ENCODE measurements at regions not wholly inside any gene's neighbourhood (a gene's known extent, or its start where the extent isn't known, plus 50 kb on each side); places are given as distances from the start of the nearest gene placed in this dataset.
A peak's percentile ranks its signal among the peaks of the same experiment; 100 is the strongest.

- Histone ChIP-seq H3K9me3 (replicated peaks) (no peaks in the 10 kb centered on the region; the same call in 1 of the 2 replicates), H3K27me3 (replicated peaks) (no peaks in the 10 kb centered on the region), H3K4me3 (no peak overlapping the region), H3K27ac (no peak overlapping the region), H3K36me3 (no peaks in the 10 kb centered on the region), H3K4me1 (replicated peaks) (peaks cover 8% of the 10 kb centered on the region)
- DNase-seq (ENCODE audit: low read depth in 1 of 2, low spot score in 2 of 2), result no peak
Observed at GRCh38 chr1:101144671-101145448, 92.0 kb upstream of the S1PR1 start.

- H3K9me3 ChIP-seq (replicated peaks), result no peaks in the 10 kb centered on the region; the same call in 1 of the 2 replicates
- H3K27ac ChIP-seq, result no peak overlapping the region
Observed at GRCh38 chr1:101142244-101142643, 94.6 kb upstream of the S1PR1 start.

GRCh38 chr1:101141376-101141775 is 95.4 kb upstream of the S1PR1 start:
- H3K36me3 ChIP-seq, result no peaks in the 10 kb centered on the region
- H3K4me3 ChIP-seq, result no peak overlapping the region
- no peak overlapping the region for H3K27ac ChIP-seq
- no peaks in the 10 kb centered on the region; the same call in 1 of the 2 replicates for H3K9me3 ChIP-seq (replicated peaks)
- no peaks in the 10 kb centered on the region for H3K27me3 ChIP-seq (replicated peaks)
- peaks cover 5% of the 10 kb centered on the region; the same call in 1 of the 2 replicates for H3K4me1 ChIP-seq (replicated peaks)
- no peak for DNase-seq (ENCODE audit: low read depth in 1 of 2, low spot score in 2 of 2)

More at GRCh38 chr1:101142244-101142643, 94.6 kb upstream of the S1PR1 start:
- no peak for DNase-seq (ENCODE audit: low read depth in 1 of 2, low spot score in 2 of 2)
- Histone ChIP-seq H3K4me3 (no peak overlapping the region), H3K4me1 (replicated peaks) (peaks cover 1% of the 10 kb centered on the region; the same call in 1 of the 2 replicates), H3K27me3 (replicated peaks) (no peaks in the 10 kb centered on the region), H3K36me3 (no peaks in the 10 kb centered on the region)

GRCh38 chr1:101139821-101140718 is 96.7 kb upstream of the S1PR1 start:
- H3K27me3 ChIP-seq (replicated peaks), result no peaks in the 10 kb centered on the region
- DNase-seq (ENCODE audit: low read depth in 1 of 2, low spot score in 2 of 2), result no peak
- H3K4me1 ChIP-seq (replicated peaks), result peaks cover 5% of the 10 kb centered on the region; the same call in 1 of the 2 replicates
- no peaks in the 10 kb centered on the region; the same call in 1 of the 2 replicates for H3K9me3 ChIP-seq (replicated peaks)
- H3K4me3 ChIP-seq, result no peak overlapping the region
- no peak overlapping the region for H3K27ac ChIP-seq
- no peaks in the 10 kb centered on the region for H3K36me3 ChIP-seq

- no peak overlapping the region for H3K4me3 ChIP-seq
- H3K27me3 ChIP-seq (replicated peaks), result no peaks in the 10 kb centered on the region
- H3K4me1 ChIP-seq (replicated peaks), result peaks cover 5% of the 10 kb centered on the region; the same call in 1 of the 2 replicates
- H3K36me3 ChIP-seq, result no peaks in the 10 kb centered on the region
- H3K9me3 ChIP-seq (replicated peaks), result no peaks in the 10 kb centered on the region; the same call in 1 of the 2 replicates
- no peak overlapping the region for H3K27ac ChIP-seq
- no peak for DNase-seq (ENCODE audit: low read depth in 1 of 2, low spot score in 2 of 2)
Observed at GRCh38 chr1:101139130-101139529, 97.7 kb upstream of the S1PR1 start.

GRCh38 chr1:101137144-101138126 is 99.4 kb upstream of the S1PR1 start:
- Histone ChIP-seq H3K27me3 (replicated peaks) (no peaks in the 10 kb centered on the region), H3K4me3 (no peak overlapping the region), H3K27ac (no peak overlapping the region), H3K36me3 (no peaks in the 10 kb centered on the region), H3K4me1 (replicated peaks) (peaks cover 5% of the 10 kb centered on the region; the same call in 1 of the 2 replicates), H3K9me3 (replicated peaks) (no peaks in the 10 kb centered on the region; the same call in 1 of the 2 replicates)
- no peak for DNase-seq (ENCODE audit: low read depth in 1 of 2, low spot score in 2 of 2)

- no peak overlapping the region for H3K4me3 ChIP-seq
- no peaks in the 10 kb centered on the region for H3K9me3 ChIP-seq (replicated peaks)
- H3K27me3 ChIP-seq (replicated peaks), result no peaks in the 10 kb centered on the region
- DNase-seq (ENCODE audit: low read depth in 1 of 2, low spot score in 2 of 2), result peak in 1 of 2 experiments; percentile 37
- H3K36me3 ChIP-seq, result no peaks in the 10 kb centered on the region
- H3K27ac ChIP-seq, result no peak overlapping the region
- H3K4me1 ChIP-seq (replicated peaks), result peaks cover 5% of the 10 kb centered on the region; the same call in 1 of the 2 replicates
Observed at GRCh38 chr1:101136739-101137138, 100.1 kb upstream of the S1PR1 start.

GRCh38 chr1:101136271-101136670 is 100.5 kb upstream of the S1PR1 start:
- Histone ChIP-seq H3K4me1 (replicated peaks) (peaks cover 5% of the 10 kb centered on the region; the same call in 1 of the 2 replicates), H3K36me3 (no peaks in the 10 kb centered on the region), H3K27me3 (replicated peaks) (no peaks in the 10 kb centered on the region), H3K4me3 (no peak overlapping the region), H3K9me3 (replicated peaks) (no peaks in the 10 kb centered on the region), H3K27ac (no peak overlapping the region)
- DNase-seq (ENCODE audit: low read depth in 1 of 2, low spot score in 2 of 2), result no peak

GRCh38 chr1:101135526-101135925 is 101.3 kb upstream of the S1PR1 start:
- peaks cover 5% of the 10 kb centered on the region; the same call in 1 of the 2 replicates for H3K4me1 ChIP-seq (replicated peaks)
- no peak overlapping the region for H3K4me3 ChIP-seq
- H3K27ac ChIP-seq, result no peak overlapping the region
- H3K9me3 ChIP-seq (replicated peaks), result no peaks in the 10 kb centered on the region
- H3K36me3 ChIP-seq, result no peaks in the 10 kb centered on the region
- DNase-seq (ENCODE audit: low read depth in 1 of 2, low spot score in 2 of 2), result no peak
- no peaks in the 10 kb centered on the region for H3K27me3 ChIP-seq (replicated peaks)

- H3K9me3 ChIP-seq (replicated peaks), result no peaks in the 10 kb centered on the region
- no peaks in the 10 kb centered on the region for H3K27me3 ChIP-seq (replicated peaks)
- no peaks in the 10 kb centered on the region for H3K36me3 ChIP-seq
- no peak for DNase-seq (ENCODE audit: low read depth in 1 of 2, low spot score in 2 of 2)
- no peak overlapping the region for H3K27ac ChIP-seq
- no peak overlapping the region for H3K4me3 ChIP-seq
- H3K4me1 ChIP-seq (replicated peaks), result no peaks in the 10 kb centered on the region; the same call in 1 of the 2 replicates
Observed at GRCh38 chr1:101131239-101131843, 105.5 kb upstream of the S1PR1 start.

GRCh38 chr1:101130673-101131072 is 105.1 kb upstream of the DPH5 start:
- no peaks in the 10 kb centered on the region for H3K36me3 ChIP-seq
- no peaks in the 10 kb centered on the region for H3K9me3 ChIP-seq (replicated peaks)
- no peaks in the 10 kb centered on the region for H3K27me3 ChIP-seq (replicated peaks)
- H3K27ac ChIP-seq, result no peak overlapping the region
- no peak for DNase-seq (ENCODE audit: low read depth in 1 of 2, low spot score in 2 of 2)
- H3K4me3 ChIP-seq, result no peak overlapping the region
- H3K4me1 ChIP-seq (replicated peaks), result no peaks in the 10 kb centered on the region

GRCh38 chr1:101128846-101129245 is 103.3 kb upstream of the DPH5 start:
- DNase-seq (ENCODE audit: low read depth in 1 of 2, low spot score in 2 of 2), result no peak
- no peak overlapping the region for H3K4me3 ChIP-seq
- H3K4me1 ChIP-seq (replicated peaks), result no peaks in the 10 kb centered on the region
- H3K27ac ChIP-seq, result no peak overlapping the region
- no peaks in the 10 kb centered on the region for H3K9me3 ChIP-seq (replicated peaks)
- H3K27me3 ChIP-seq (replicated peaks), result no peaks in the 10 kb centered on the region
- no peaks in the 10 kb centered on the region for H3K36me3 ChIP-seq

Data from SJSA1 (cell line).